K562 (cell line): ENCODE measurements at regions not wholly inside any gene's neighbourhood (a gene's known extent, or its start where the extent isn't known, plus 50 kb on each side); places are given as distances from the start of the nearest gene placed in this dataset.
A peak's percentile ranks its signal among the peaks of the same experiment; 100 is the strongest.

Source experiments
- ATAC-seq: fragments of 200-7000 bp; cut with Tn5 transposase; 3 replicates; pipeline ENCODE4 v1.9.1; 2020; ENCODE audit warnings: moderate library complexity
- BruUV-seq: library from RNA; stranded (reverse); fragments of 400-500 nt; replicated peaks from 2 replicates; lab custom pipeline; 2021; lab: Mats Ljungman, UMichigan
- CTCF ChIA-PET: fragments of 300-600 bp; formaldehyde crosslinking; extraction: SDS; loops from one replicate; lab custom pipeline; 2021; ENCODE audit warnings: low intra/inter-chr PET ratio; lab: Yijun Ruan, JAX
- POLR2A ChIA-PET: fragments of 300-600, 350-650 bp; sonication (Branson Sonifier 250); formaldehyde crosslinking; extraction: SDS; loops from one replicate; lab custom pipeline; 2021; ENCODE audit warnings: antibody characterized with exemption, inconsistent platforms; lab: Yijun Ruan, JAX
- DNase-seq, 4 experiments: peaks; one replicate each; pipeline versions ENCODE4 v3.0.0 to v3.0.0-alpha.2; 2011 to 2018; ENCODE audit warnings: low spot score in 3 of 4, mixed read lengths in 3 of 4; ENCODE audit errors: extremely low read depth in 1 of 4
- FAIRE-seq: peaks from 2 replicates; lab custom pipeline; 2011; peaks lifted over from hg19 to GRCh38; lab: Jason Lieb, UNC
- H2AFZ ChIP-seq: 2 replicates; pipeline ENCODE4 v1.6.0; 2011; ENCODE audit warnings: low read depth, low read length, control low read depth, inconsistent platforms
- H3K27ac ChIP-seq: fragments of 200-600 bp; 3 replicates; pipeline ENCODE4 v1.8.0; 2011; ENCODE audit warnings: low read depth, mild to moderate bottlenecking, control low read depth, inconsistent platforms, low read length, moderate library complexity, mixed read lengths; ENCODE audit errors: extremely low read depth
- H3K27me3 ChIP-seq, 2 experiments: fragments of 300-600 bp in 1 of 2; 2 replicates in 1 of 2; 3 replicates in 1 of 2; pipeline versions ENCODE4 v1.6.0 to v1.8.0; 2011; ENCODE audit warnings: inconsistent platforms in 2 of 2, low read length in 2 of 2, mild to moderate bottlenecking in 1 of 2, mixed read lengths in 1 of 2, moderate library complexity in 1 of 2; ENCODE audit not compliant: control insufficient read depth in 2 of 2, insufficient read depth in 2 of 2
- H3K36me3 ChIP-seq: fragments of 300-600 bp; 3 replicates; pipeline ENCODE4 v1.8.0; 2011; ENCODE audit warnings: mild to moderate bottlenecking, low read length, inconsistent platforms; ENCODE audit not compliant: control insufficient read depth, insufficient read depth
- H3K4me1 ChIP-seq, 2 experiments: fragments of 200-600 bp in 1 of 2; replicated peaks in 1 of 2; 2 replicates in 1 of 2; 3 replicates in 1 of 2; pipeline versions ENCODE4 v1.5.1 to v1.8.0; 2011; ENCODE audit warnings: inconsistent platforms in 2 of 2, low read length in 2 of 2, mild to moderate bottlenecking in 1 of 2, mixed read lengths in 1 of 2, moderate library complexity in 1 of 2; ENCODE audit not compliant: control insufficient read depth in 2 of 2, insufficient read depth in 2 of 2
- H3K4me2 ChIP-seq: 2 replicates; pipeline ENCODE4 v1.6.1; 2011; ENCODE audit warnings: low read length, control low read depth, inconsistent platforms, mixed read lengths; ENCODE audit not compliant: insufficient read depth
- H3K4me3 ChIP-seq: fragments of 200-600 bp; sonication (generic), shearing (Covaris generic); 2 replicates; pipeline ENCODE4 v1.5.1; 2016; ENCODE audit warnings: control low read depth, inconsistent platforms
- H3K79me2 ChIP-seq: fragments of 200-600 bp; 3 replicates; pipeline ENCODE4 v1.8.0; 2011; ENCODE audit warnings: low read length, inconsistent platforms; ENCODE audit not compliant: control insufficient read depth, insufficient read depth
- H3K9ac ChIP-seq, 2 experiments: 2 replicates each; pipeline versions ENCODE4 v1.6.0 to v1.6.1; 2011; ENCODE audit warnings: low read depth in 2 of 2, low read length in 2 of 2, control low read depth in 1 of 2, inconsistent platforms in 1 of 2, mild to moderate bottlenecking in 1 of 2, mixed read lengths in 1 of 2; ENCODE audit not compliant: insufficient read depth in 1 of 2
- H3K9me1 ChIP-seq: one replicate; pipeline ENCODE4 v1.6.0; 2011; ENCODE audit warnings: inconsistent platforms, mild to moderate bottlenecking, low read length, moderate library complexity; ENCODE audit not compliant: control insufficient read depth, insufficient read depth
- H3K9me3 ChIP-seq: replicated peaks from 2 replicates; pipeline ENCODE4 v1.5.1; 2011; ENCODE audit warnings: low read depth, low read length, inconsistent platforms; ENCODE audit not compliant: control insufficient read depth, insufficient read depth
- H4K20me1 ChIP-seq: replicated peaks from 2 replicates; pipeline ENCODE4 v1.6.1; 2011; ENCODE audit warnings: low read length, inconsistent platforms, mixed read lengths; ENCODE audit not compliant: control insufficient read depth, insufficient read depth
- C11orf30 ChIP-seq: fragments of 450-650 bp; IDR thresholded peaks from 2 replicates; pipeline ENCODE4 v1.6.1; 2016; ENCODE audit warnings: low read depth, mild to moderate bottlenecking
- CREM ChIP-seq: IDR thresholded peaks from 2 replicates; pipeline ENCODE4 v1.6.1; 2014; ENCODE audit warnings: antibody characterized with exemption, low read depth
- MAFF ChIP-seq: IDR thresholded peaks from 2 replicates; pipeline ENCODE4 v1.6.1; 2012; ENCODE audit warnings: low read length, improper control_type of control experiment
- MAFG ChIP-seq: fragments of 450-650 bp; conservative IDR thresholded peaks from 2 replicates; pipeline ENCODE4 v1.6.1; 2016; ENCODE audit warnings: missing genetic modification characterization, missing compliant biosample characterization
- MAFK ChIP-seq: IDR thresholded peaks from 2 replicates; pipeline ENCODE4 v1.6.1; 2011; ENCODE audit warnings: low read length, improper control_type of control experiment
- NCOR1 ChIP-seq: fragments of 450-650 bp; IDR thresholded peaks from 2 replicates; pipeline ENCODE4 v1.6.1; 2016; ENCODE audit warnings: mild to moderate bottlenecking, moderate library complexity
- NFE2 ChIP-seq: IDR thresholded peaks from 2 replicates; pipeline ENCODE4 v1.6.1; 2014; ENCODE audit warnings: antibody characterized with exemption, low read depth
- PRMT5 ChIP-seq: sonication (generic); formaldehyde crosslinking; IDR thresholded peaks from 2 replicates; pipeline ENCODE4 v1.5.0; 2020; ENCODE audit warnings: missing genetic modification reagents
- STAG1 ChIP-seq: sonication (generic); formaldehyde crosslinking; IDR thresholded peaks from 2 replicates; pipeline ENCODE4 v1.5.0; 2020; ENCODE audit warnings: missing genetic modification reagents, borderline replicate concordance
- ZNF253 ChIP-seq: fragments of 250-450 bp; sonication (Bioruptor Pico); conservative IDR thresholded peaks from 2 replicates; pipeline ENCODE4 v1.6.1; 2021; ENCODE audit warnings: mild to moderate bottlenecking
- ZNF316 ChIP-seq: fragments of 450-650 bp; IDR thresholded peaks from 2 replicates; pipeline ENCODE4 v1.6.1; 2016
- WGBS: fragments of 100-300 bp; shearing (Covaris generic); methylation state at CpG from one replicate; pipeline ENCODE4 v1.1.6; 2016; ENCODE audit warnings: low coverage, mixed read lengths; ENCODE audit not compliant: insufficient coverage; ENCODE audit errors: missing lambda C conversion rate; 5-methylcytosine and 5-hydroxymethylcytosine counted together
- in situ Hi-C: fragments of 300-500 bp; cut with MboI; formaldehyde crosslinking; loops from 4 replicates; pipeline ENCODE4 v1.15.0; 2018; ENCODE audit warnings: inconsistent platforms, mixed read lengths
- intact Hi-C: fragments of 100-400 bp; cut with micrococcal nuclease; formaldehyde crosslinking; loops from 2 replicates; pipeline ENCODE4 v1.14.2; 2022
- TF ChIP-seq, protein P1 (sequence below): sonication (generic); IDR thresholded peaks from 2 replicates; pipeline ENCODE4 v1.6.1; 2016
- TF ChIP-seq, protein P2 (sequence below): fragments of 250-450 bp; sonication (Bioruptor Pico); IDR thresholded peaks from 2 replicates; pipeline ENCODE4 v1.8.0; 2022; ENCODE audit warnings: inconsistent platforms, mild to moderate bottlenecking, moderate library complexity, borderline replicate concordance
- TF ChIP-seq, protein P3 (sequence below): fragments of 450-650 bp; formaldehyde crosslinking; IDR thresholded peaks from 2 replicates; pipeline ENCODE4 v1.4.0; 2022; ENCODE audit warnings: missing genetic modification characterization

DNA sequence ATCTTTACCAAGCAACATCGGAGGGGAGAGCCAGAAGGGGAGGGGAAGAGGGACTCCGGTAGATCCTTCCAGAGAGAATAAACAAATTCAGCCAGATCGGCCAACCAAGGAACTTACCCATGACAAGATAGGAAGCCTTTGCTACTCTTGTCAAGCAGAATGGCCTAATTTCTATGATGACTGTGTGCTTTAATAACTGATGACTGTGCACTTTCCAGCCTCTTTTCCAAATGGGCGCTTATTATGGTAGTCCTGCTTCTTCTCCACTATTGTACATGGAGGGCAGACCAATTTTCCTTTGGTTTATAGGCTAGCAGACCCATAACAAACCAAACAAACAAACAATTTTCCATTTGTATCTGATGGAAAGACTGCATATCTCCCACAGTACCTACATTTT, 163.8 kb upstream of the RFX3 start:
- BruUV-seq: no TSS peak
- no peaks in the 10 kb centered on the region for H3K9me1 ChIP-seq
- intact Hi-C loops: no loop called here
- no peak for FAIRE-seq
- no peak for TF ChIP-seq PRMT5 (CRISPR knock-in tag)
- TF ChIP-seq ZNF316: peak; percentile 96
- peak; percentile 93 for TF ChIP-seq MAFF
- TF ChIP-seq MAFK: peak; percentile 95
- no peak for TF ChIP-seq NCOR1
- no peak for TF ChIP-seq CREM
- TF ChIP-seq MAFG (tag): peak; percentile 96
- 0 out of 2 replicates have a peak, but pooled peaks have one; percentile 16 for TF ChIP-seq NFE2
- peak; percentile 92 for TF ChIP-seq C11orf30
- TF ChIP-seq, all 486 proteins: peak for 6
- no peaks in the 10 kb centered on the region for H3K36me3 ChIP-seq
- no peak overlapping the region for H2AFZ ChIP-seq
- H3K27me3 ChIP-seq: no peaks in the 10 kb centered on the region
- ATAC-seq (no peak), DNase-seq (no peak)
- no peak overlapping the region for H3K4me3 ChIP-seq
- no peaks in the 10 kb centered on the region for H3K9me3 ChIP-seq
- WGBS: 0% methylated on average over 4 of the region's 4 CpGs
- no peak overlapping the region for H3K9ac ChIP-seq
- ChIA-PET POLR2A (no interaction called here), CTCF (no interaction called here)
- no peak overlapping the region for H3K4me2 ChIP-seq
- no peak overlapping the region for H3K27ac ChIP-seq
- in situ Hi-C loops: loop anchor here (25.0 kb wide), 1 partner anchor 227 kb away; no protein-coding TSS in a partner anchor
- no peaks in the 10 kb centered on the region for H4K20me1 ChIP-seq
- H3K4me1 ChIP-seq: no peaks in the 10 kb centered on the region
- no peaks in the 10 kb centered on the region for H3K79me2 ChIP-seq

DNA sequence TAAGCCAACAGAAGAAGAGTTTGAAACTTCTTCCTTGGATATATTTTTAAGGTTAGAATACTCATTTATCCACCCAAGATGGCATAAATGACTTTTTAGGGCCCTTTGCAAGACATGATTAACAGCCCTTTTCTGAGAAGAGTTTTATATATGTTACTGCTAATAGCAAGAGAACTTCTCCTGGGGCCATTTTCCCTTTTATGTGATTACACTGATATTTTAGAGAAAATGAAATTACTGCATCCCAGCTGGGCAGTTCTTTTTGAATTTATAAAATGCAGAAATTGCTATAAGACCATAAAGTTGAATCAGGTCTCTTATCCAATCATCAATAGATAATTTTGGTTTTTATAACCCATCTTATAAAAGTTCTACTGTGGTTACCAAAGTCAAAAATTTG, 161.3 kb upstream of the RFX3 start:
- FAIRE-seq (no peak), ATAC-seq (no peak), DNase-seq (no peak)
- POLR2A ChIA-PET: no interaction called here
- H3K79me2 ChIP-seq: no peaks in the 10 kb centered on the region
- no peaks in the 10 kb centered on the region for H3K27me3 ChIP-seq
- in situ Hi-C loops: loop anchor here (25.0 kb wide), 1 partner anchor 225 kb away; no protein-coding TSS in a partner anchor
- CTCF ChIA-PET: no interaction called here
- no peaks in the 10 kb centered on the region for H3K4me1 ChIP-seq
- BruUV-seq: no TSS peak
- no peak overlapping the region for H3K27ac ChIP-seq
- no peaks in the 10 kb centered on the region for H3K36me3 ChIP-seq
- H3K9me1 ChIP-seq: no peaks in the 10 kb centered on the region
- TF ChIP-seq ZNF253 (no peak), STAG1 (CRISPR knock-in tag) (no peak)
- TF ChIP-seq, protein P1, sequence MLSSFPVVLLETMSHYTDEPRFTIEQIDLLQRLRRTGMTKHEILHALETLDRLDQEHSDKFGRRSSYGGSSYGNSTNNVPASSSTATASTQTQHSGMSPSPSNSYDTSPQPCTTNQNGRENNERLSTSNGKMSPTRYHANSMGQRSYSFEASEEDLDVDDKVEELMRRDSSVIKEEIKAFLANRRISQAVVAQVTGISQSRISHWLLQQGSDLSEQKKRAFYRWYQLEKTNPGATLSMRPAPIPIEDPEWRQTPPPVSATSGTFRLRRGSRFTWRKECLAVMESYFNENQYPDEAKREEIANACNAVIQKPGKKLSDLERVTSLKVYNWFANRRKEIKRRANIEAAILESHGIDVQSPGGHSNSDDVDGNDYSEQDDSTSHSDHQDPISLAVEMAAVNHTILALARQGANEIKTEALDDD: no peak
- TF ChIP-seq, protein P2, sequence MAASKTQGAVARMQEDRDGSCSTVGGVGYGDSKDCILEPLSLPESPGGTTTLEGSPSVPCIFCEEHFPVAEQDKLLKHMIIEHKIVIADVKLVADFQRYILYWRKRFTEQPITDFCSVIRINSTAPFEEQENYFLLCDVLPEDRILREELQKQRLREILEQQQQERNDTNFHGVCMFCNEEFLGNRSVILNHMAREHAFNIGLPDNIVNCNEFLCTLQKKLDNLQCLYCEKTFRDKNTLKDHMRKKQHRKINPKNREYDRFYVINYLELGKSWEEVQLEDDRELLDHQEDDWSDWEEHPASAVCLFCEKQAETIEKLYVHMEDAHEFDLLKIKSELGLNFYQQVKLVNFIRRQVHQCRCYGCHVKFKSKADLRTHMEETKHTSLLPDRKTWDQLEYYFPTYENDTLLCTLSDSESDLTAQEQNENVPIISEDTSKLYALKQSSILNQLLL (CRISPR knock-in tag): no peak
- TF ChIP-seq, protein P3, sequence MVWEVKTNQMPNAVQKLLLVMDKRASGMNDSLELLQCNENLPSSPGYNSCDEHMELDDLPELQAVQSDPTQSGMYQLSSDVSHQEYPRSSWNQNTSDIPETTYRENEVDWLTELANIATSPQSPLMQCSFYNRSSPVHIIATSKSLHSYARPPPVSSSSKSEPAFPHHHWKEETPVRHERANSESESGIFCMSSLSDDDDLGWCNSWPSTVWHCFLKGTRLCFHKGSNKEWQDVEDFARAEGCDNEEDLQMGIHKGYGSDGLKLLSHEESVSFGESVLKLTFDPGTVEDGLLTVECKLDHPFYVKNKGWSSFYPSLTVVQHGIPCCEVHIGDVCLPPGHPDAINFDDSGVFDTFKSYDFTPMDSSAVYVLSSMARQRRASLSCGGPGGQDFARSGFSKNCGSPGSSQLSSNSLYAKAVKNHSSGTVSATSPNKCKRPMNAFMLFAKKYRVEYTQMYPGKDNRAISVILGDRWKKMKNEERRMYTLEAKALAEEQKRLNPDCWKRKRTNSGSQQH (CRISPR knock-in tag): no peak
- no peaks in the 10 kb centered on the region for H3K9me3 ChIP-seq
- H4K20me1 ChIP-seq: no peaks in the 10 kb centered on the region
- H3K9ac ChIP-seq: no peak overlapping the region
- intact Hi-C loops: no loop called here
- H2AFZ ChIP-seq: no peak overlapping the region
- no peak overlapping the region for H3K4me3 ChIP-seq
- no peak overlapping the region for H3K4me2 ChIP-seq
